T47D (cell line): ENCODE measurements at regions not wholly inside any gene's neighbourhood (a gene's known extent, or its start where the extent isn't known, plus 50 kb on each side); places are given as distances from the start of the nearest gene placed in this dataset.

Experiments used
- DNase-seq, 2 experiments: peaks; one replicate each; pipeline versions ENCODE4 v3.0.0 to v3.0.0-alpha.2; 2011 to 2012; ENCODE audit warnings: low read depth in 1 of 2, low spot score in 1 of 2
- JUND ChIP-seq: IDR thresholded peaks from 2 replicates; pipeline ENCODE4 v1.6.1; 2012; ENCODE audit warnings: low read depth
- in situ Hi-C: cut with HindIII; loops from 2 replicates; pipeline ENCODE4 v1.10.0; 2016; ENCODE audit warnings: low sequenced_read_pairs, low pct_unique_long_range_greater_than_20kb

DNA sequence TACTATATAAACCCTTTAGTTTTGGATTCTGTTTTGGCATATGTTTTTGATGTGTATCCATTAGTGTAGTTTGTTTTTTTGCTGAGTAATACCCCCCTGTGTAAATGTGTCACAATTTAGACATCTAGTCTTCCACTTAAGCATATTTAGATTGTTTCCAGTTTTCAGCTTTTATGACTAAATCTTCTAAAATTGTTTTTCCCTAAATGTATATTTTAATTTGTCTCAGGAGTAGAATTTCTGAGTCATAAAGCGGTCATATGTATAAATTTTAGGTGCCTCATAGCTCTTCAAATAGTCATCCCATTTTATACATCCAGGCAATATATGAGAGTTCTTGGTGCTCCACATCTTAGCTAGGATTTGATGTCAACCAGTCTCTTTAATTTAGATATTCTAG is 1348.0 kb downstream of the MRPL39 start:
- in situ Hi-C loops = no loop called here
- TF ChIP-seq JUND = no peak
- no peak for DNase-seq

DNA sequence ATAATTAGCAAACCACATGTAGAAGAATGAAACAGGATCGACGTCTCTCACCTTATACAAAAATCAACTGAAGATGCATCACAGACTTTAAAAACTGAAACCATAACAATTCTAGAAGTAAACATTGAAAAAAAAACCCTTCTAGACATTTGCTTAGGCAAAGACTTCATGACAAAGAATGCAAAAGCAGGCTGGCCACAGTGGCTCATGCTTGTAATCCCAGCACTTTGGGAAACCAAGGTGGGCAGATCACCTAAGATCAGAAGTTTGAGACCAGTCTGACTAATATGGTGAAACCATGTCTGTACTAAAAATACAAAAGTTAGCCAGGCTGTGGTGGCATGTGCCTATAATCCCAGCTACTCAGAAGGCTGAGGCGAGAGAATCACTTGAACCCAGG is 1351.7 kb downstream of the MRPL39 start:
- in situ Hi-C loops = no loop called here
- TF ChIP-seq JUND = no peak
- no peak for DNase-seq

DNA sequence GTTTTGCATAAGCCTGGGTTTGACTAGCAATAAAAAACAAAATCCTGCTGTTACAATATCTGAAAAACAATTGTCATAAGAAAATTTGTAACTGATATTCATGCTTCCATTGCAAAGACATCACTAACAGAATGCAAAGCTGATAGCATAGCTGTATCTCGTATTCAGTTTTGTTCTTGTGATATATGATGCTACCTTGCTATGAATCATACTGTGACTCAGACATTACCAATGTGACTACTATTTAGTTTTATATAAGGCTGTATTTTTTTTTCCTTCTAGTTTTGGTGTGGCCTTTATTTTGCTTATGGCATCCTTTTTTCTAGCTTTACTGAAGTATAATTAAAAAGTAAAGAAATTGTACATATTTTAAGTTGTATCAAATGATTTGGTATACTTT is 1381.8 kb downstream of the MRPL39 start:
- no peak for TF ChIP-seq JUND
- in situ Hi-C loops = no loop called here
- no peak for DNase-seq

DNA sequence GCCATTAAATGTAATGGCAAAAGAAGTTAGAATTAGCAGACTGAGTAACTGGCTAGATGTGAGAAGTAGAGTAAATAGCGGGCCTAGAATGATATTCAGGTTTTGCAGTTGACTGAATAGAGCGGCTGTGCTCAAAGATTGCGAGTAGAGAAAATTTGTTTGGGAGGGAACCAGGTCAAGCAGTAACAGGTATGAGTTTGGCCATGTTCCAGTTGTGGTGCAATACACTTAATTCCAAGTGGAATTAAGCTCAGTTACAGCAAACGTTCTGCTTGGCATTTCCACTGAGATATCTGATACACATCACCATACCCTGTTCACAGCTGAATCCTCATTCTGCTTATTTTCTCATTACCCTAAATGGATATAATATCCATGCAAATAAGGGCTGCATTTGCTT is 1382.9 kb downstream of the MRPL39 start:
- TF ChIP-seq JUND = no peak
- no peak for DNase-seq
- in situ Hi-C loops = no loop called here

DNA sequence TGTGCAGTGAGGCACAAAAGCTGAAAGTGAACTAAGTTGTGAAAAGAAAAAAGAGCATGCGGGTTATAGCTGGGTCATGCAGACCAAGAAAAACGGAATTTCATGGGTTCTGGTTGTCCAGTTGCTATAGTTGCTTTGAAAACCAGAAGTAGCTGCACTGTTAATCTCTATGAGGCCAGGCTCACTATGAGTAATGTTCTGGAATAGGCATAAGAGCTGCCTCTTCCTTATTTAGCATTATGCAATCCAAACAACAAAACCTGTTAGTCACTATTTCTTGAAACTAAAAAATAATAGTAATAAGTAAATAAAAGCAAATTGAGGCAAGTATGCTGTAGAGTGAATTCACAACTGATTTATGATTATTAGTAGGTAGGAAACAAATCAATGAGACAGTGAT is 1383.7 kb downstream of the MRPL39 start:
- no peak for TF ChIP-seq JUND
- DNase-seq = no peak
- in situ Hi-C loops = no loop called here

DNA sequence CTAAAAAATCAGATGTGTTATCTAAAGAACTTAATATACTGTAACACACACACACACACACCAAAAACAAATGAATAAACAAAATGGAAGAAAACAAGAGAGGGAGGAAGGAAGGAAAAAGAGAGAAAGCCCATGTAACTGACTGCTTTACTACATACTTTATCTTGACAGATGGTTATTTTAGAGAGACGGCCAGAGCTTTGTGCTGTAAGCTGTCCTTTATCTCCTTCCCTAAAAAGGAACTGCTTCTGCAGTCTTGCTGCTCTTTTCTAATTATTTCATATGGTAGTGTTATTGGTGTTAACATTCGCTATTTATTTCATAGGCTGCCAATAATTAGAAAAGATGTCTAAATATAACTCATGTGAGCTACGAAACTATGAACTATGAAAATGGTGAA is 1384.6 kb downstream of the MRPL39 start:
- in situ Hi-C loops = no loop called here

DNA sequence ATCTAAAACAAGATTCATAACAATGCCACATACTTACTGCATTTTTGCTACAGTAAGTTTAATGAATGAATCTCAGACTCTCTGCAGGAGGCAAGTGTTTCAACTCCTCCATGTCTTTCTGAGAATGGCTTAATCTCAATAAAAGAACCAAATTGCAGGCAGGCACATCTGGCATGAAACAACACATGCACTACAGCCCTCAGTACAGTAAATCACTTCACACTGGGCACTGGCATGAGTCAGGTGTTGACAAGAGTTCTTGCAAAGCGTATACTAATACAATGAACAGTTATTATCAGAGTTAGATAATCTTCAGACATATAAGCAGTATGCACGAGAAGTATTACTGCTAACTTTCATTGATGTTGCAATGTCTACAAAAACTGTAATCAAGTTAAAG is 1386.8 kb downstream of the MRPL39 start:
- in situ Hi-C loops = no loop called here
- no peak for TF ChIP-seq JUND

More for the DNA sequence above, 1384.6 kb downstream of the MRPL39 start:
- TF ChIP-seq JUND = no peak
- no peak for DNase-seq

DNA sequence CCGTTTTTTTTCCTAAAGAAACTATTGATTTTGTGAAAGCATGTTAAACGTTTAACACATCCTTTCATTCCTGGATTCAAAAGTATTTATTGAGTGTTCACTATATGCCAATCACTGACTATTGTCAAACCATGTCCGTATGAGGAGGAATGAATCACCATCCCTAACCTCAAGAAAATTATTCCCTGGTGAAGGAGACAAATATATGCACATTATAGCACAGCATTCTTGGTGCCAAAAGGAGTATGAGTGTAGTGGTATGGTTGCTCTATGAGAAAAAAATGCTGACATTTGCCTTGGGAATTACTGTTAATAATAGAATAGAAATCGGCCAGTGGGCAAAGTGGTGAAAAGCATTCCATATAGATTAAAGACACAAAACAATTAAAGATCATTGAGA is 1390.1 kb downstream of the MRPL39 start:
- TF ChIP-seq JUND = no peak

More for the DNA sequence above, 1386.8 kb downstream of the MRPL39 start:
- DNase-seq = no peak

DNA sequence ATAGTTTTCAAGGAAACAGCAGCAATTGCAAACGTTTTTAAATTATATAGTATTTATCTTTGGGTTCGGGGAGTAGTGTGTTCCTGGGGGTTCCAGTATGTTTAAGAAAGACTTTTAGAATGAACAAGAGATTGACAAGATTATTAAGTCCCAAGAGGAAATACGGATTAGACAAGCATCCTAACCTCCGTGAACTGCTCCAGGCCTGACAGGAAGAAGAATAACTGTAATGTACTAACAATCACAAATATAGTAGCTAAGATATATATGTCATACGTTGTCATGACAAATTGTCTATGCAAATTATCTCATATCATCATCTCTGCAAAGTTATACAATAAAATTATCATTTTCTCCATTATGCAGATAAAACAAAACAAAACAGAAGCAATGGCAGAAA is 1397.2 kb downstream of the MRPL39 start:
- no peak for DNase-seq
- in situ Hi-C loops = no loop called here
- no peak for TF ChIP-seq JUND

More for the DNA sequence above, 1390.1 kb downstream of the MRPL39 start:
- DNase-seq = no peak
- in situ Hi-C loops = no loop called here

DNA sequence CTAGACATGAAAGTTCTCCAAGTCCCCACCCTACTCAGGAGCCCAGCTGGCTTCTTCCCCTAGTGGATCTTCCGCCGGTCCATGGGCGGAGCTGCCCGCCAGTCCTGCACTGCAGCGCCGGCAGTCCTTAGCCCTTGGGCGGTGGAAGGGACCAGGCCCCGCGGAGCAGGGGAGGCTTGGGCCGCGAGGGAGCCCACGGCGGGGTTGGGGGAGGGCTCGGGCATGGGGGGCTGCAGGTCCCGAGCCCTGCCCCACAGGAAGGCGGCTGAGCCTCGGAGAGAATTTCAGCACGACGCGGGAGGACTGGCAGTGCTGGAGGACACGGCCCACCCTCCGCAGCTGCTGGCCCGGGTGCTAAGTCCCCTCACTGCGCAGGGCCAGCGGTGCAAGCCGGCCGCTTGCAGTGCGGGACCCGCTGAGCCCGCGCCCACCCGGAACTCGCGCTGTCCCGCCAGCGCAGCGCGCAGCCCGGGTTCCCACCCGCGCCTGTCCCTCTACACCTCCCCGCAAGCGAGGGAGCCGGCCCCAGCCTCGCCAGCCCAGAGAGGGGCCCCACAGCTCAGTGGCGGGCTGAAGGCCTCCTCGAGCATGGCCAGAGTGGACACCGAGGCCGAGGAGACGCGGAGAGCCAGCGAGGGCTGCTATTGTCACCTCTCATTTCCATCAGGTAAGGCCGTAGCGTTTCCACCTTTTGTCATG is 1398.6 kb downstream of the MRPL39 start:
- no peak for DNase-seq
- no peak for TF ChIP-seq JUND
- in situ Hi-C loops = no loop called here

DNA sequence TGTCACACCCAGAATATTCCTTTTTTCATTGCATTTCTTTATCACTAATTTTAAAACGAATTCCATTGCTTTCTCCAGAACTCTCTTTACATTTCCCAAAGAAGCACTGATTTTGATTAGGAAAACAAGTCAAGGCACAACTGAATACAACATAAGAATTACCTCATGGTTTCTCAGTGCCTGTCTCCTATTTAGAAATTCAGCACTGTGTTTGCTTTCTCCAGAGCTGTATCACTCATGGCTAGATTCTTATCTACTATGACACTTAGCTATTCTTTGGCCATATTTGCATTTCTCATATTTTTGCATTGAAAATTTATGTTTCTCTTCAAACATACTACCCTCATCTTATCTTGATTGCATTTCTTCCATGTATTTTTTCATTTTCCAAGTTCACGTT is 1402.0 kb downstream of the MRPL39 start:
- no peak for DNase-seq
- in situ Hi-C loops = no loop called here
- TF ChIP-seq JUND = no peak

DNA sequence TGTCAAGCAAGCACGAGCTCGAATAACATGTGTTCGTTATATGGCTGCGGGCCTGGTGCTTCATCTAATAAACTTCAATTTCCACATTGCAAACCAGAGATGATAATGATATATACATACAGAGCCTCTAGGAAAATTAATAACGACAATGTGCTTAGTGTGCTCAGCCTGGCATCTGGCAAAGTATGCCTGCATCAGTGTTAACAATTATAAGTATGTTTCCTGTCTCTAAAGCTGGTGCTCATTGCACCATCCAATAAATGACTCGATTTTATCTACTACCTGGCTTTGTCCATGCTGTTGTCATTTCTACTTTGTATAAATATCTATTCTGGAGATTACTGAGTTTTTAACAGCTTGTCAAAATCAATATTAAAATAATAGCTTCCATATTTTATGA is 1402.6 kb downstream of the MRPL39 start:
- no peak for TF ChIP-seq JUND
- in situ Hi-C loops = no loop called here
- no peak for DNase-seq

DNA sequence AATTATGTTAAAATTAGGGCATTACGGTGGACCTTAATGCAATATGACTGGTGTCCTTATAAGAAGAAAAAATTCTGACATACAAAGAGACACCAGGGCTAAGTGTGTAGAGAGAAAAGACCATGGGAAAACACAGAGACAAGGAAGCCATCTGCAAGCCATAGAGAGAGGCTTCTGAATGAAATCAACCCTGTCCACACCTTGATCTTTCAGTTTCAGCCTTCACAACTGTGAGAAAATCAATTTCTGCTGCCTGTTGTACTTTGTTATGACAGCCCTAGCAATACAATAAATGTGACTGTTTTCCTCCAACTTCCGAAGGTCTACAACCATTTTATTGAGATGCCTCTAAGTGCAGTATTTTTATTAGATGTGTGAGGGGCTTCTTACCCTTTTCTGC is 1407.2 kb downstream of the MRPL39 start:
- no peak for TF ChIP-seq JUND
- no peak for DNase-seq
- in situ Hi-C loops = no loop called here

DNA sequence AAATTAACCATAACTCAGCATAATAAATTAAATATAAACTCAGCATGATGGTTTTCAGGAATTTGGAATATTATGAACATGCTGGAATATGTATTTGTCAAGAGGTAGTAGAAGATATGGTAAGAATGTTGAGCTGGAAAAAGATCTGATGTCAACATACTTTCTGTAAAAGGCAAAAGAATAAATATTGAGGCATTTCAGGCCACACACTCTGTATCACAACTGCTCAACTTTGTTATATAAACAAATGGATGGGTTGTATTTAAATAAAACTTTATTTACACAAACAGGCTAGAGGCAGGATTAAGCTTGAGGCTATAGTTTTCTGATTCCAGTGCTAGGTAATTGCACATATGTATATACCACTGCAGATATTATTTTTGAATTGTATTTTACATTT is 1409.4 kb downstream of the MRPL39 start:
- in situ Hi-C loops = no loop called here
- no peak for TF ChIP-seq JUND
- DNase-seq = no peak
